CD14-positive monocyte (primary cell): ENCODE measurements at regions not wholly inside any gene's neighbourhood (a gene's known extent, or its start where the extent isn't known, plus 50 kb on each side); places are given as distances from the start of the nearest gene placed in this dataset.

Experiments used
- DNase-seq, 3 donors: peaks; one replicate each; pipeline ENCODE4 v3.0.0-alpha.2; 2011 to 2022
- H2AFZ ChIP-seq: 2 replicates; pipeline ENCODE4 v1.6.0; 2012; ENCODE audit warnings: mild to moderate bottlenecking, low read depth, low read length, inconsistent platforms; ENCODE audit not compliant: insufficient read depth, poor library complexity, severe bottlenecking
- H3K27ac ChIP-seq, 2 donors: 1 replicate in 1 of 2; 2 replicates in 1 of 2; pipeline ENCODE4 v1.5.1; 2012 to 2013; ENCODE audit warnings: low read length in 2 of 2, control low read depth in 1 of 2, inconsistent platforms in 1 of 2, low read depth in 1 of 2, mild to moderate bottlenecking in 1 of 2
- H3K27me3 ChIP-seq, 2 donors: one replicate each; pipeline versions ENCODE4 v1.6.0 to v1.6.1; 2011 to 2013; ENCODE audit warnings: low read length in 2 of 2; ENCODE audit not compliant: control insufficient read depth in 2 of 2, insufficient read depth in 2 of 2
- H3K36me3 ChIP-seq, 2 donors: replicated peaks in 1 of 2; 1 replicate in 1 of 2; 2 replicates in 1 of 2; pipeline versions ENCODE4 v1.5.1 to v1.6.1; 2012 to 2013; ENCODE audit warnings: low read length in 2 of 2, control low read depth in 1 of 2, inconsistent platforms in 1 of 2, mild to moderate bottlenecking in 1 of 2; ENCODE audit not compliant: insufficient read depth in 2 of 2, control insufficient read depth in 1 of 2
- H3K4me1 ChIP-seq, 2 donors: 1 replicate in 1 of 2; 2 replicates in 1 of 2; pipeline versions ENCODE4 v1.5.1 to v1.6.1; 2012 to 2013; ENCODE audit warnings: low read length in 2 of 2, control low read depth in 1 of 2, inconsistent platforms in 1 of 2, mild to moderate bottlenecking in 1 of 2, moderate library complexity in 1 of 2; ENCODE audit not compliant: insufficient read depth in 2 of 2, control insufficient read depth in 1 of 2
- H3K4me2 ChIP-seq: replicated peaks from 2 replicates; pipeline ENCODE3; 2012; ENCODE audit warnings: low read length, moderate library complexity, mild to moderate bottlenecking; ENCODE audit not compliant: poor library complexity, severe bottlenecking; ENCODE audit errors: extremely low read depth
- H3K4me3 ChIP-seq, 3 experiments: fragments of 200-600 bp in 1 of 3; sonication (generic) in 1 of 3; replicated peaks in 1 of 3; 1 replicate in 2 of 3; 2 replicates in 1 of 3; pipeline ENCODE4 v1.5.1; 2011 to 2013; ENCODE audit warnings: low read length in 3 of 3, mild to moderate bottlenecking in 3 of 3, control low read depth in 2 of 3, low read depth in 2 of 3, inconsistent platforms in 1 of 3, moderate library complexity in 1 of 3
- H3K79me2 ChIP-seq: 2 replicates; pipeline ENCODE4 v1.6.0; 2012; ENCODE audit warnings: mild to moderate bottlenecking, control low read depth, inconsistent platforms, low read length, moderate library complexity; ENCODE audit not compliant: insufficient read depth
- H3K9ac ChIP-seq: 2 replicates; pipeline ENCODE4 v1.6.0; 2017; ENCODE audit warnings: low read length, mild to moderate bottlenecking; ENCODE audit not compliant: insufficient read depth, poor library complexity, severe bottlenecking
- H3K9me3 ChIP-seq, 2 donors: replicated peaks in 1 of 2; 1 replicate in 1 of 2; 2 replicates in 1 of 2; pipeline versions ENCODE4 v1.5.1 to v1.6.1; 2012 to 2013; ENCODE audit warnings: low read length in 2 of 2, control low read depth in 1 of 2; ENCODE audit not compliant: control insufficient read depth in 1 of 2, insufficient read depth in 1 of 2
- H4K20me1 ChIP-seq: 2 replicates; pipeline ENCODE4 v1.6.0; 2012; ENCODE audit warnings: mild to moderate bottlenecking, low read length, control low read depth, moderate library complexity; ENCODE audit not compliant: insufficient read depth
- H3K27ac Mint-ChIP-seq, 7 donors: one replicate each; pipeline ENCODE4 v1.8.0; 2020; ENCODE audit warnings: mild to moderate bottlenecking in 7 of 7, mixed read lengths in 7 of 7, moderate library complexity in 6 of 7, inconsistent platforms in 2 of 7
- H3K27me3 Mint-ChIP-seq, 3 donors: one replicate each; pipeline ENCODE4 v1.8.0; 2021 to 2022; ENCODE audit warnings: low read depth in 3 of 3, mild to moderate bottlenecking in 3 of 3, mixed read lengths in 3 of 3, moderate library complexity in 3 of 3, inconsistent platforms in 1 of 3
- H3K36me3 Mint-ChIP-seq, 2 donors: one replicate each; pipeline ENCODE4 v1.8.0; 2020; ENCODE audit warnings: mixed read lengths in 2 of 2, inconsistent platforms in 1 of 2, mild to moderate bottlenecking in 1 of 2
- H3K4me1 Mint-ChIP-seq: one replicate; pipeline ENCODE4 v1.8.0; 2020; ENCODE audit warnings: mild to moderate bottlenecking, mixed read lengths
- H3K4me3 Mint-ChIP-seq, 2 donors: one replicate each; pipeline ENCODE4 v1.8.0; 2020; ENCODE audit warnings: mild to moderate bottlenecking in 2 of 2, mixed read lengths in 2 of 2, moderate library complexity in 1 of 2
- H3K9me3 Mint-ChIP-seq, 7 donors: one replicate each; pipeline ENCODE4 v1.8.0; 2020 to 2022; ENCODE audit warnings: mixed read lengths in 7 of 7, mild to moderate bottlenecking in 6 of 7, moderate library complexity in 6 of 7, inconsistent platforms in 2 of 7
- WGBS: methylation state at CpG from one replicate; pipeline ENCODE4 v1.1.5; 2013; ENCODE audit warnings: missing lambda C conversion rate; ENCODE audit not compliant: insufficient coverage; 5-methylcytosine and 5-hydroxymethylcytosine counted together
- intact Hi-C, 2 donors: fragments of 100-400 bp; cut with micrococcal nuclease; formaldehyde crosslinking; loops; one replicate each; pipeline versions ENCODE4 v1.15.0 to v1.15.1; 2023
- TF ChIP-seq, protein P1 (sequence below): fragments of 200-600 bp; IDR thresholded peaks from one replicate; pipeline ENCODE4 v1.8.0; 2022; ENCODE audit warnings: antibody characterized with exemption, mild to moderate bottlenecking

DNA sequence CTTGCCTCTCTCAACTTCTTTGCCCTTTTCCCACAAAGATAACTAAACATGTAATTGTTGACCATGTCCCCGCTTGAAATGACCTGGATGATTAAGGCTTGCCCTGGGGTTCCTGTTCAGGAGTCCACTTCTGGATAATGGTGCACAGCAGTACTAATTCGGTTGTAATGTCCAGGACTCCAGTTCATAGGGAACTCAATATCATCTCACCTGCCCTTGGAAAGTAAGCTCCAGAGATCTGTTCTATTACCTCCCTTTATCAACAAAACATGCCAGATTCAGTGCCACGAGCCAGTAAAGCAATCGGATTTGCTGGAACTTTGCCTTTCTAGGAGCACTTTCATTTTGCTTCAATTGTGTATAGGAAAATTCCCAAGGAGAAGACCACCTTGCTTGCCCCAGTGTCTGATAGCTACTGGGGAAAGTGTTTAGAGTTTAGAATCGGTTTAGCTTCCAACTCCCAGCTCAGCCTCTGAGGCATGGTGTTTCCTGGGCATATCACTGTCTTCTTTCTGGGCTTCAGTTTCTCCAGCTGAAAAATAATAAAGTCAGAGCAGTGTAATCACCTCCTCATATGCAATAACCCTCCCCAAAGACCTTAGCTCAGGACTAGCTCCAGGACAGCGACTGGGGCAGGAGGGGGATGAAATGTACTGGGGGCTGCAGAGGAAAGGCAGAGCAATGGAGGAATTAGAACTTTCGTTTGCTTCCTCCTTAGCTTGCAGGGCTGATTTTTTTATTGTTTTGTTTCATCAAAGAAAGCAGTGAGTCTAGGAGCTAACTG, 162.6 kb upstream of the CYRIA start:
- H3K9me3 Mint-ChIP-seq: peaks cover 3 to 9% (median 7%) of the 10 kb centered on the region in 7 donors
- Histone ChIP-seq H3K4me2 (no peak overlapping the region), H4K20me1 (no peaks in the 10 kb centered on the region), H3K27me3 (no peaks in the 10 kb centered on the region), H3K9me3 (no peaks in the 10 kb centered on the region), H3K27ac (no peak overlapping the region), H3K4me1 (no peaks in the 10 kb centered on the region), H3K36me3 (no peaks in the 10 kb centered on the region), H3K9ac (no peak overlapping the region), H3K4me3 (no peak overlapping the region), H3K79me2 (no peaks in the 10 kb centered on the region), H2AFZ (no peak overlapping the region)
- no peak overlapping the region for H3K27ac Mint-ChIP-seq
- no peak overlapping the region for H3K4me3 Mint-ChIP-seq
- TF ChIP-seq, protein P1, sequence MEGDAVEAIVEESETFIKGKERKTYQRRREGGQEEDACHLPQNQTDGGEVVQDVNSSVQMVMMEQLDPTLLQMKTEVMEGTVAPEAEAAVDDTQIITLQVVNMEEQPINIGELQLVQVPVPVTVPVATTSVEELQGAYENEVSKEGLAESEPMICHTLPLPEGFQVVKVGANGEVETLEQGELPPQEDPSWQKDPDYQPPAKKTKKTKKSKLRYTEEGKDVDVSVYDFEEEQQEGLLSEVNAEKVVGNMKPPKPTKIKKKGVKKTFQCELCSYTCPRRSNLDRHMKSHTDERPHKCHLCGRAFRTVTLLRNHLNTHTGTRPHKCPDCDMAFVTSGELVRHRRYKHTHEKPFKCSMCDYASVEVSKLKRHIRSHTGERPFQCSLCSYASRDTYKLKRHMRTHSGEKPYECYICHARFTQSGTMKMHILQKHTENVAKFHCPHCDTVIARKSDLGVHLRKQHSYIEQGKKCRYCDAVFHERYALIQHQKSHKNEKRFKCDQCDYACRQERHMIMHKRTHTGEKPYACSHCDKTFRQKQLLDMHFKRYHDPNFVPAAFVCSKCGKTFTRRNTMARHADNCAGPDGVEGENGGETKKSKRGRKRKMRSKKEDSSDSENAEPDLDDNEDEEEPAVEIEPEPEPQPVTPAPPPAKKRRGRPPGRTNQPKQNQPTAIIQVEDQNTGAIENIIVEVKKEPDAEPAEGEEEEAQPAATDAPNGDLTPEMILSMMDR: no peak
- intact Hi-C loops: loop anchor here in 1 of 2 donors (10.0 kb wide), 1 partner anchor 57 kb away; no protein-coding TSS in a partner anchor
- DNase-seq: no peak
- H3K27me3 Mint-ChIP-seq: no peaks in the 10 kb centered on the region
- H3K36me3 Mint-ChIP-seq: no peaks in the 10 kb centered on the region
- H3K4me1 Mint-ChIP-seq: peaks cover 8% of the 10 kb centered on the region
- WGBS: 60% methylated on average over 2 of the region's 7 CpGs

DNA sequence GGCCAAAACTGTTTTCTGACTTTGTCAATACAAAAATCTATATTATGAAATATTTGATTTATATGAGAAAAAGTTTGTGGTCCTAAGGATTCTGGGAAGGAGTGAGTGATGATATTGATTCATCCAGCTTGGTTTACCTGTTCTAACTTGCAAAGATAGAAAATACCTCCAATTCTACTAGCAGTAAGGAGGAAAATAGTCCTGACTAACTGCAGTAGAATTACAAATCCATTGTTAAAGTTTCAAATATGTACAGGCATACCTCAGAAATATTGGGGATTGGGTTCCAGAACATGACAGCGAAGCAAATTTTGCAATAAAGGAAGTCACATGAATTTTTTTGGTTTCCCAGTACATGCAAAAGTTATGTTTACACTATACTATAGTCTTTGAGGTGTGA, 158.8 kb upstream of the CYRIA start:
- H4K20me1 ChIP-seq: no peaks in the 10 kb centered on the region
- H3K9me3 ChIP-seq: no peaks in the 10 kb centered on the region
- H3K27ac Mint-ChIP-seq: no peak overlapping the region
- no peak overlapping the region for H3K4me2 ChIP-seq
- no CpG with 5 or more reads among the region's 1 CpG for WGBS
- no peaks in the 10 kb centered on the region for H3K36me3 Mint-ChIP-seq
- H3K27me3 ChIP-seq: no peaks in the 10 kb centered on the region
- H2AFZ ChIP-seq: no peak overlapping the region
- H3K9me3 Mint-ChIP-seq: peaks cover 6 to 10% (median 9%) of the 10 kb centered on the region in 7 donors
- peaks cover 4% of the 10 kb centered on the region for H3K4me1 Mint-ChIP-seq
- no peak for DNase-seq
- TF ChIP-seq, protein P1: no peak
- no peaks in the 10 kb centered on the region for H3K79me2 ChIP-seq
- H3K4me3 ChIP-seq: no peak overlapping the region
- no peaks in the 10 kb centered on the region for H3K4me1 ChIP-seq
- no peaks in the 10 kb centered on the region for H3K36me3 ChIP-seq
- no peak overlapping the region for H3K27ac ChIP-seq
- no peaks in the 10 kb centered on the region for H3K27me3 Mint-ChIP-seq
- no peak overlapping the region for H3K4me3 Mint-ChIP-seq
- no peak overlapping the region for H3K9ac ChIP-seq
- intact Hi-C loops: loop anchor here in 1 of 2 donors (10.0 kb wide), 1 partner anchor 60 kb away; no protein-coding TSS in a partner anchor
